ENCODE measurements at regions not wholly inside any gene's neighbourhood (a gene's known extent, or its start where the extent isn't known, plus 50 kb on each side); places are given as distances from the start of the nearest gene placed in this dataset.
A peak's percentile ranks its signal among the peaks of the same experiment; 100 is the strongest.
"Not testable (repeated sequence)": the region's sequence is repeated elsewhere in the genome, so short reads cannot be mapped to it uniquely, and the experiment has no call there.

DNA sequence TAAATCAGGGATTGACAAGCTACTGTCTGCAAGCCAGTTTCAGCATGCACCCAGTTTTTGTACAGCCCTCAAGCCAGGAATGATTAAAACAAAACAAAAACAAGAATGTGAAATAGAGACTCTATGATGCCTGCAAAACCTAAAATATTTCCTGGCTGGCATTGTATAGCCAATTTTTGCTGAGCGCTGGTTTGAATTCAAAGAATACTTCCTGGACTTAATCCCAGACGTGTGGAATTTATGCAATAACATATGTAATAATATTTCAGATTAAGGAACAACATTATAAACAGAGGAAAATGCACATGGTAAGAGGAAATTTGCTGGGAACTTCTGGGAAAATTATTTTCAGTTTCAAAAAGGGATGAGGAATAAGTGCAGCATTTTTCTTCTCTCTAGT lies 148.1 kb upstream of the RPRM start:
- DNase-seq: no peak

DNA sequence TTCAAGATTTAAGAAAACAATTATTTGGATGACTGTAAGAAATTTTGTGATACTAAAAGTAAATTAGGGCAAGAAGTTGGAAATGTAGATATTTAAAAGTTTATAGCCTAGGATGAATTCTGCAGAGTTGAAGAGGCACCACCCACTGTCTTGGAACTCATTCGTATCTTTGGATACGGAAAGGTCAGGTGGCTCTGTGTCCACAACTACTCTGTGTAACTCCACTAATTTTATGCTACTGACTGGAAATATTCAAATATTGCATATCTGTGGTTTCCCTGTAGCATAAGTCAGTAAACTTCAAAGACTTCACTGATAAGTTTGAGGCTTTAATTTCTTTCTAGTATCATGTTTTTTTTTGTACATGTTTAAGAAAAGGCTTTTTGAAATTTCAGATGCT lies 156.9 kb upstream of the RPRM start:
- DNase-seq: no peak

DNA sequence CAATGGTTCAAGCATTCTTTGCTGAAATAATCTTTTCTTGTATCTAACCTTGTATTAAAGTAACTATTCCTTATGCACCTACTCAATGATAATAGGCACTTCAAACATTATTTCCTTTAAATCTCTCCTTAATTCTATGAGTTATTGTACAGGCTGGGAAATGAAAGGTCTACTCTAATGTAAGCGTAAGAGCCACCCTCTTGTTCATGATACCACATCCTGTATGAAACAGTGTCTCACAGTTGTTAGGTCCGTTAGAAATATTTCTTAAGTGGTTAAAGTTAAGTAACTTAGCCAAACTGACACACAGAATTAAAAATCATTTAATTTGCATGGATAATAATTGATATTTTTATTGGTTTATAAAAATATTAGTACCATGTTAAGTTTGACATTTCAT lies 162.5 kb upstream of the RPRM start:
- DNase-seq: no peak

DNA sequence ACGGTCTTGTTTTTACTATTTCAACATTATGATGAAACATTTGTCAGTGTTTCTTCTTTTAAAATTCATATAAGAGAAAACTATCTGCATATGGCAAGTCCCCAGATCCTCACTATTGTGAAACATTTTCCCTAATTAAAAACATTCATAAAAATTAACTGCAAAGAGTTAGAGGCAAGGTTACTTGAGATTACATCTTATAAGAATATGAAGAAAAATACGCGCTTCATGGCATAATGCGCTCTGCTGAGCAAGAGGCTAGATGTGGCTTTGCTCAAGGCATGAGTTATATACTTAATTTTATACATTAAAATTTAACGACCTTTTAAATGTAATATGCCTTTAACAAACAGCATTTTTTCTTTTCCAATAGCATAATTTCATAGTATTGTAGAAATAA lies 166.4 kb upstream of the RPRM start:
- DNase-seq: no peak

DNA sequence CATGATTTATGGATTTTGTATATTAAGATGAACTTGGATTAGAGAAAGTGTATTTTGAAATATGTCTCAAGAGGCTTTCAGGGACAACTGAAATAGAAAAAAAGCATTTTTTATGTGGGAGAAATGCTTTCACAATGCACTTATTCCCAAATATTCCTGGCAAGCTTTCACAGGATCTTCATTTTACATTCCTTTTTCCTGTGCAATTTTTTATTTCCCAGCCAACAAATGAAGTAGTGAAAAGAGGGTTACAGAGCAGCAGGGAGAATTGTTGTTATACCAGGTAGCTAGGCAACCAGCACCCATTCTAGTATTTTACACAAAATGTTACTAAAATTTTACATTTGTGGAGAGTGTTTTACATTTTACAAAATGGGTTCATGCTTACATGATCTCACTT lies 167.0 kb upstream of the RPRM start:
- DNase-seq: peak; percentile 32

DNA sequence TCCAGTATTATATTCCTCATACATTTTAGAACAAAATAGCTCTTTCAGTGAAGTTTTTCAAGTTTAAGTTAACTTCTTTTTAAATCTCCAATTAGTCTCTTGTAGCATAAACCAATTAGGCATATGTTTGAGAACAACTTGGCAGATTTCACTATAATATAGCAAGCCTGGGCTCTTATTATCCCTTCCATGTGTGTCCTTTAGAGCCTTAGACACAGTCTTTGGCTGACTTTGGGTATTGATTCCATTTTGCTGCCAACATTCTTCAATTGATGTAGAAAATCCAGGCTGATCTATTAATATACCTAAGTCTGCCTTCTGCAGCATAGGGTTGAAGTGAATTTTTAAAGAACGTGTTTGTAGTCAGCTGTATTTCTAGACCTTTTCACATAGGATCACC lies 179.1 kb upstream of the RPRM start:
- DNase-seq: no peak

DNA sequence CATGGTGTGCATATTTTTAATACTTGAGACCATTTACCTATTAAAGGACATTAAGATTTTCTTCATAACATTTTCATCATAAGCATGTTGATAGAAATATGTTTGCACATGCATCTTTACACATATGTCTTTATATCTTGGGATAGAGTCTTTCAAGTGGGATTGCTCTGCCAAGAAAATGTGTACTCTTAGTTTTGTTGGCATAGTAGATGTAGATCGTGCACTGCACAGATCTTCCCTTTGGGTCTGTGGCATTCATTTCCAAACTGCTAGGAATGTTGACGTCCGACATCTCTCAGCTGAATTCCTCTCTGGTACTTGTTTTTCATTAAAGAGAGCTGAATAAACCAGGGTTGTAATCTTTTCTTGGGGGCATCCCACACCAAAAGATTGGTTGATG lies 183.2 kb upstream of the RPRM start:
- no peak for DNase-seq

DNA sequence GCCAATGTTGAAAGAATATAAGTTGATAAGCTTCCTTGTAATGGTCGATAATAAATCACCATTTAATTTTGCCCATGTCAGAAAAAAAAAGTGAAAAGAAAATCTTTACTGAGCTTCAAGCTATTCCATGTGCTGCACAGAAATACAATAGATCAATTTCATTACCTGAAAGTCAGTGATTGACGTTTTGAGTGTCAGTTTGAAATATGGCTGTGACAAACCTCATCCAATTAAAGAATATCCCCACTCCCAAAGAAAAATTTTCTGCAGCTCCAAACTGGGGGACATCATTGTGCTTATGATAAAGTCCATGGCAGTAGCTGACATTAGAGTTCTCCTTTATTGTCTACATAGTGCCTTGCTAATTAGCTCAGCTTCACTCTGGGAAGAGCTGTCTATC lies 184.8 kb upstream of the RPRM start:
- DNase-seq: no peak

DNA sequence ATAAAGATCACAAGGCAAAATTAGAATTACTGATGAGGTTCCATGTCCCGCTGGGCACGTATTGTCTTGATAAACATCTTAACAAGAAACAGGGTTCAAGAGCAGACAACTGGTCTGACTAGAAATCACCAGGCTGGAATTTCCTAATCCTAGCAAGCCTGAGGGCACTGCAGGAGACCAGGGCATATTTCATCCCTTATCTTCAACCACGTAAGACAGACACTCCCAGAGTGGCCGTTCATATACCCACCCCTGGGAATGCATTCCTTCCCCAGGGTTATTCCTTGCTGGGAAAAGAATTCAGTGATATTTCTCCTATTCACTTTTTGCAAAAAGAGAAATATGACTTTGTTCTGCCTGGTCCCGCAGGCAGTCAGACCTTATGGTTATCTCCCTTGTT lies 185.4 kb upstream of the RPRM start:
- DNase-seq: not testable (repeated sequence)

DNA sequence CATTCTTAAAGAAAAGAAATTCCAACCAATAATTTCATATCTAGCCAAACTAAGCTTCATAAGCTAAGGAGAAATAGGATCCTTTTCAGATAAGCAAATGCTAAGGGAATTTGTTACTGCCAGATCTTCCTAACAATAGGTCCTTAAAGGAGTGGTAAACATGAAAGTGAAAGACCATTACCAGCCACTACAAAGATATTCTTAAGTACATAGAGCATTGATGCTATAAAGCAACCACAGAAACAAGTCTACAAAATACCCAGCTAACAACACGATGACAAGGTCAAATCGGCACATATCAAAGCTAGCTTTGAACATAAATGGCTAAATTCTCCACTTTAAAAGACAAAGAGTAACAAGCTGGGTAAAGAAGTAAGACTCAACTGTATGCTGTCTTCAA lies 188.9 kb upstream of the RPRM start:
- DNase-seq: no peak

DNA sequence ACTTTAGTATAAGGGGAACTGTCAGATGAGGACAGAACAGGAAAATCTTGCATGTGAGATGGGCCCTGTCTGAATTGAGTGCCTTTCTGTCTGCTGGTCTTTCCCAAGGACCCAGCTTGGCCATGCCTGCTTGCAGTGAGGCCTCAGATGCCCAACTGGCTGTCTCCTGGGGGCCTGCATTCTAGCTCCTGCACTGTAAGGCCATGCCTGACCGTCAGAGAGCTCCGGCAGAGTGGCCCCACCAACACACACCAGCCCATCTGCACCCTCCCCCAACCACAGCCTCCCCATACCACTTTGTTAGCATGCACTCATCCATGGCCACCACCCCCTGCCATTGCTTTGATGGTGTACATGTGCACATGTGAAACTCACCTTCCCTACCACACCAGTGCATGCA lies 190.4 kb upstream of the RPRM start:
- DNase-seq: no peak

DNA sequence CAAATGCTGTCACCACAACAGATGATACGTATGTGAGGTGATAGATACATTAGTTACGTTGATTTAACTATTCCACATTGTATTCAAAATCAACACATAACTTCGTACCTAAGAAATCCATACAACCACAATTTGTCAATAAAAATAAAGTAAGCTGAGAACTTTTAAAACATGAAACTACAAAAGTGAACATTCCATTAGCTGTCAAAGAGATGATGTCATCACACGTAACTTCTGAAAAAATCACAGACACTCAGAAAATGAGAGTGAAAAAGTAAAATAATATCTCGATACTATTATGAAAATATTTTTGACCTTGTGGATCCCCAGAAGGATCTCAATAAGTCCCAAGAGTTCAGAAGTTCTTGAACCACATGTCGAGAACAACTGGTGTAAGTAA lies 161.6 kb upstream of the GALNT13 start:
- DNase-seq: no peak

DNA sequence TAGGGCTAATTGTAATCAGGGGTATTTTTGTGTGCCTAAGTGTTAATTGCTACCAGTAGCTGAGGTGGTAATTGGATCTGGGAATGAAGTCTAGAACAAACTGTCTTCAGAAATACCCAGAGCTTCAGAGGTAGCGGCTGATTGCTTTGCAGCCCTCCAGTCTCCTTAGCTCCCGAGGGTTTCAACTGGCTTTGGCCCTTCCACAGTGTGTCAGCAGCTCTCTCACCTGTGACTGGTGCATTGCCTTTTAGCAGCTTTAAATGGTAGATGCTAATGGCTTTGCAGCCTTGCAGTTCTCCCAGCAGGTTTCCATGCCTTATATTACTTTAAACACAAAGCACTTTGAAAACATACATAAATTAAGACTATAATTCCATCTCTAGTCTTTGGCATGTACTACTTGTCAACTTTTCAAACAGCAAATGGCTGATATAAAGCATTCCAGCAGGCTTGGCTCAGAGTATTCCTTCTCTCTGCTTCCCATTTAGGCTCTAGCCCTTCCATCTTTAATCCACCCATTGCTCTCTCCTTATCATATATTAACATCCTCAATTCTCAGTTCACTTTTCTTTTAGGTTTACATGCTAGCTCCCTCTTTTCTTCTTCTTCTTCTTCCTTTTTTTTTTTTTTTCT lies 156.4 kb upstream of the GALNT13 start:
- DNase-seq: no peak

DNA sequence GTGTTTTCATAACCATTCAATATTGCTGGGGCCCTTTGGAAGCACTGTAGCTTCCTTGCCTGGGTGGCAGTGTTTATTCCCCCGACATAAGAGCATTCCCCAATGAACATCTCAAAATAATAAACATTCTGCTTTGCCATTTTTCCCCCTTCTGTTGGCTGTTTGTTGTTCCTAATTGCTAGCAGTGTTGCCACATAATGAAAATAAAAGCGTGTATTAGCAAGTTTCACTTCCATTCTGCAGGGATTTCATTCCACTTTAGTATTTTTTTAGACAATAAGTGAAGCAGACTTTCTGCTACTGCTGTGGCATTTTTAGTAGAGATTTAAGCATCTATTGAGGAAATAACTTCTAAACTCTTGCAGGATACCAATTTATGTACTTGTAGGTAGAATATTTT lies 154.7 kb upstream of the GALNT13 start:
- DNase-seq: no peak

DNA sequence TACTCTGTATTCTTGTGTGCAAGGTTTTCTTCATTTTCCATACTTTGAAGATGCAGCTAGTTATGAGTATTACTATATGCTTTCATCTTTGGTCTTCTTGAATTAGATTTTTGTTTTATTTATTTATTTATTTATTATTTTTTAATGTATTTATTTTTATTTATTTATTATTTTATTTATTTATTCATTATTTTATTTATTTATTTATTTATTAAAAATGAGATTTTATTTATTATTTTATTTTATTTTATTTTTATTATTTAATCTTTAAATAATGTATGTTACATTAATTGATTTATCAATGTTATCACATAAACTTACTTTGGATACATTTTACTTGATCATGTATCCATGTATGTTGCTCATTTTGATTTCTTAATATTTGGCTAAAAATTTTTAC lies 132.3 kb upstream of the GALNT13 start:
- no peak for DNase-seq

DNA sequence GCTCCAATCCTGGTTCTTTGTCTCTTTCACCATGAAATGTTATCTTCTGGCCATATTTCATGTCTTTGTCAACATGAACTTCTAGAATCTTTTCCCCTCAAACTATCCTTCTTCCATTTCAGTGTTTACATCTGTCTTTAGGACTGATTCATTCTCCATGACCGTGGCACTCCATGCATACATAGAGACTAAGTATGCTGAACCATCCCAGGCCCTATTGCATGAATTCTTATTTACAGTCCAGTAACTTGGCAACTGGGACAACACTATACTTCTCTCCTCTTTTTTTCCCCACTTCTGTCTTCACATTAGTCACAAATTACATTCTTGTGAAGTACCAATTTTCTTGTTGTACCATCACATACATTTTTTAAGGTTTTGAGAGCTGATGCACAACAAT lies 109.8 kb upstream of the GALNT13 start:
- no peak for DNase-seq

DNA sequence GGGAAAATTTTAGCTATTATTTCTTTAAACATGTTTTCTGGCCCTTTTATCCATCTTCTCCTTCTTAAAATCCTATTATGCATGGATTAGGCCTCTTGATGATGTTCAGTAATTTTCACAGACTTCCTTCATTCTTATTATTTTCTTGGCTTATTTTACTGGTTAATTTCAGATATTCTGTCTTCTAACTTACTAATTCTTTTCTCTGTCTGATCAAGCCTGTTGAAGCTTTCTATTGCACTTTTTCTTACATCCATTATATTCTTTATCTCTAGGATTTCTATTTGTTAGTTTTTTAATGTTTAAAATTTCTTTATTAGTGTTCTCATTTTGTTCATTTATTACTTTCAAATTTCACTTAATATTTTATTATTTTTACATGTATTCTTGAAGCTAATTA lies 105.3 kb upstream of the GALNT13 start:
- DNase-seq: no peak

DNA sequence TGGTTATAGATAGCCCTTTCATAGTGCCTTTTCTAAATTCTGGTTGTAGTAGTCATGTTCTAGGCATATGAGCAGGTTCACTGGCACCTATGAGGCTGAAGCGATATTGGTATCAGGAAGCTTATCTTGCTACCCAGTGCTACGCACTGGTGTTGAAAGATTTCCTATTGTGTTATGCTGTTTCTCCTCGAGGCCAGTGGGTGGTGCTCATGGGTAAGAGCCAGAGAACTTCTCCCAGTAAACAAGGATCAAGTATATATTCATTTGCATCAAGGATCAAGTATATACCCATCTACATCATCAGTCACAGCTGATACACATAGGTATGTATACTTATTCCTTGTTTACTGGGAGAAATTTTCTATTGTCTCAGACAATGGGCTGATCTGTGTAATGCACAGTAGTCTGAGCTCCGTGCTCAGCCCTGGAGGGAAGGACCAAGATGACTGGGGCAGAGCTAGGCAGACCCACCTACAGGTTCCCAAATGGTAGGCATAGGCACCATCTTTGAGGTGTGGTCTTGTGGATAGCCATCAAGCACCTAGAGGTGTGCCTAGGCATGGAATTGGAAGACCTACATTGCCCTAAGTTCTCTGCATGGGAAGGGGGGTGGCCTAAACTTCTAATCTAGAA lies 101.2 kb upstream of the GALNT13 start:
- no peak for DNase-seq

DNA sequence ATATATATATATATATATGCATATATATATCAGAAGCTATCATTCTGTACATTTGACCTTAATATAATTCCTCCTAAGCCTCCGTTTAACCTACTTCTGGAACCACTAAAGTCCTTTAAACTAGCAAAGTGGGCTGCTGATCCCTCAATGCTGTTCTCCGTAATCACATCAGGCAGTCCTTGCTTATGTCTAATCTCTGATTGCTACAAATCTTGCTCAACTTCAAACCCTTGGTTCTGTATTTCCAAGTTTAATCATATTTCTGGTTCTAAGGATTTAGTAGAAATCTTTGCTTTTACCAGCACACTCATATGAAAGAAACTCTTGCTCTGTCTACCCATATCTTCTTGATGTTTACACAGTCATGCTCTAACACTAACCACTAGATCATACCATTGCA lies 91.5 kb upstream of the GALNT13 start:
- DNase-seq: no peak

DNA sequence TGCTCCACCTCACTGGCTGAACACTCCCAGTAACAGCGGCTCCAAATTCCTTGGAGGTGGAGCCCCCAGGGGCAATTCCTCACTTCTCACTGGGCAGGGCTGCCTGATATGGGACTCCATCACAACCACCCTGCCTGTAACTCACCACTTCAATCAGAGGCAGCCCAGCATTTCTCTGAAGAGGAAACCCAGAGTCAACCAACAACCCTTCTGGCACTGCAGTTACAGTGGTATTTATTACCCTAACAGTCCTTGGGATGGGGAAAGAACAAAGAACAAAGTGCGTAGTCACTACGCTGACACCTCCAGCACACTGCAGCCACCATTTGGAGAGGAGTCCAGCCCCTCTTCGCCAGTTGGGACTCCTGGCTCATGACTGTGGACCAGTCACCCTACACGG lies 85.7 kb upstream of the GALNT13 start:
- DNase-seq: no peak

DNA sequence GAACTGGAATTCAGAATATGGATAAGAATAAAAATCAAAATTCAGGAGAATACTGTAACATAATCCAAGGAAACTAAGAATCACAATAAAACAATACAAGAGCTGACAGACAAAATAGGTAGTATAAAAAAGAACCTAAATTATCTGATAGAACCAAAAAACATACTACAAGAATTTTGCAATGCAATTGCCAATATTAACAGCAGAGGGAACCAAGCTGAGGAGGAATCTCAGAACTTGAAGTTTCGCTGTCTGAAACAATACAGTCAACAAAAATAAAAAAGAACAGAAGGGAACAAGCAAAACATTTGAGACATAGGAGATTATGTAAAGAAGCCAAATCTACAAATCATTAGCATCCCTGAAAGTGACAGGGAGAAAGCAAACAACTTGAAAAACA lies 84.1 kb upstream of the GALNT13 start:
- no peak for DNase-seq

DNA sequence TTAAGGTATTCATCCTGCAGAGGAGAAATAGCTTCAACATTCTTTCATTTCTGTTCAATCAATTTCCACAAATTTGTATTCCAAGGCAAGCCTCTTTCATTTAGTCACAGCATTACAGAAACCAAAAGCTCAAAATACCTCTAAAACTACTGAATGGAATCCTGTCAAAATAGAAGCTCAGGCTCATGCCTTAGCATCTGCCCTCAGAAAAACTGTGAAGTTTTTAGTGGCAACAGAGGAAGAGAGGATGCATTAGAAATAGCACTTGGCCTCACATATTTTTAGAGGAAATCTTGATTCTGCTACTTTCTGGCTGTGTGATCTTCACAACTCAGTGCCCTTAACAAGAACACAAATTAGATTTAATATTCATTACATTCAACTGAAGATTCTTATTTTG lies 69.1 kb upstream of the GALNT13 start:
- DNase-seq: no peak

DNA sequence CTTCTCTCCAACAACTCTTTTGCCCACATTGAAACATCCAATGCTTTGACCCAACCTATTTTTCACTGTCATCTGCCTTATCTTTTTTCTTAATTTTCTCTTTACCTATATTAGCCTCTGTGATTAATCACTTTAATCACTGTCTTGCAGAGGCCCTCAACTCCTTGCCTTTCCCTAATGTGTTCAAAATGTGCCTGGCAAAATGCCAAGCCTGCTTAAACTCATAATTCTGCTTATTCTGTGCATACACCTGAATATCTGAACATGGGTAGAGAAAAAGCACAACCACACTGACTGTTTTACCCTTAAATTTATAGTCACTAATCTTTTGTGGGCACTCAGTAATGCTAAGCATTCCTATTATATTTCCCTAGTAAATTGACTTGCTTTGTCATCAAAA lies 63.0 kb upstream of the GALNT13 start:
- DNase-seq: no peak

DNA sequence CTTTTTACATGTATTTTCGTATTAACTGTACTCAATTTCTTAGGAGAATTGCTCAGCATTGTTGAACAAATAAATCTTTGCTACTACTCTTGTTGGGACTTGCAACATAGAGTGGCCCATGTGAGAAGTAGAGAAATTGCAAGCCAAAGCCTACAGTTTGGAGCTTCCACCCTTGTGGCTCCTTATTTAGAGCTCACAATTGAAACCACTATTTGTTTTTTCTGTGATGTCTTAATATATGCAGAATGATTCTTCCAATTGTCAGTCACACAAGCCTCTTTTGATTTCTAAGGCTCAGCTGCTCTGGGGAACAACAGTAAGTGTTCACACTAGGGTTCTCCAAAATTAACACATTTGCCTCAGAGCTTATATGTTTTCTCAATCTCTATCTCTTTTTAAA lies 60.2 kb upstream of the GALNT13 start:
- DNase-seq: no peak

DNA sequence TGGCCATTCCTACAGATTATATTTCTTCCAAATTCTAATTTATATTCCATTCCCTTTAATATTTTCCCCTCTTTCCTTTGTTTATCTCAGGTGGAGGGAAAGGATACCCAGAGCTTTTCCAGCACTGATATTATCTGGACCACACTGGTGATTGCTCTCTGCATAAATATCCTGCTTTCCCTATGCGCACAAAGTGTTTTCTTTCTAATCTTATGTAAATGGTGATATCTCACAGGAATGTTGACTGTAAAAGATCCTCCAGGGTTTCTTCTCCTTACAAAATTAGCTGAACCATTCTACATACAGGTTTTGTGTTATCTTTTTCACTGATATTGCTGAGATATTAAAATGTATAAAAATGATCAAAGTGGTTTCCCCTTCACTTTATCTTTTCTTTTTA lies 59.1 kb upstream of the GALNT13 start:
- DNase-seq: no peak
